T-helper 17 cell (primary cell): ENCODE measurements at regions not wholly inside any gene's neighbourhood (a gene's known extent, or its start where the extent isn't known, plus 50 kb on each side); places are given as distances from the start of the nearest gene placed in this dataset.

Experiments used
- ATAC-seq: fragments of 150-1000 bp; cut with Tn5 transposase; 2 replicates; pipeline ENCODE4 v1.10.0; 2021; ENCODE audit warnings: mild to moderate bottlenecking, moderate library complexity
- DNase-seq, 3 donors: peaks; one replicate each; pipeline versions ENCODE4 v3.0.0 to v3.0.0-alpha.2; 2020 to 2021
- H3K9me3 ChIP-seq: one replicate; pipeline ENCODE4 v1.7.0; 2013; ENCODE audit warnings: low read length, mild to moderate bottlenecking; ENCODE audit not compliant: control insufficient read depth, poor library complexity, severe bottlenecking
- H3K27ac Mint-ChIP-seq: one replicate; pipeline ENCODE4 v1.8.0; 2022; ENCODE audit warnings: mild to moderate bottlenecking, moderate library complexity, mixed read lengths
- H3K27me3 Mint-ChIP-seq: one replicate; pipeline ENCODE4 v1.8.0; 2022; ENCODE audit warnings: mixed read lengths
- H3K36me3 Mint-ChIP-seq: one replicate; pipeline ENCODE4 v1.8.0; 2022; ENCODE audit warnings: low read depth, mixed read lengths
- H3K4me1 Mint-ChIP-seq: one replicate; pipeline ENCODE4 v1.8.0; 2022; ENCODE audit warnings: mild to moderate bottlenecking, mixed read lengths
- H3K4me3 Mint-ChIP-seq: one replicate; pipeline ENCODE4 v1.8.0; 2022; ENCODE audit warnings: mild to moderate bottlenecking, moderate library complexity, mixed read lengths

DNA sequence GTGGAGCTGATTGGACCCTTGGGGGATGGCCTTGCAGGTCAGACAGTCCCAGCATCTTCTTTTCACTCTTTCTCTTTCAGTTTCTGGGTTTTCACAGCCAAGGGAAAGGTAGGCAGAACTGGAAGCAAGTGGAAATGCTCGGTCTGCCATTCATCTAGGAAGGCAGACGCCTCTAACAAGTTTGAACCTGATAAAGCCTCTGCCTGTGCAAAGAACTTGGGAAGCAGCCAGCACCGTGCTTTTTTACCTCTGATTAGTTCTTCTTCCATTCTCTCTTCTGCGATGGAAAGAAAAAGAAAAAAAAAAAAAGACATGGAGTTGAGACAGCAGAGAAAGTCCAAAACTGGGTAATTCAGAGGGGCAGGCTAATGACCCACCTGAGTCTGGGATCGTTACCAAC, 997.8 kb upstream of the EEF2KMT start:
- H3K9me3 ChIP-seq, result no peaks in the 10 kb centered on the region
- no peak for DNase-seq
- ATAC-seq, result no peak
- Mint-ChIP-seq H3K27ac (no peak overlapping the region), H3K36me3 (no peaks in the 10 kb centered on the region), H3K27me3 (no peaks in the 10 kb centered on the region), H3K4me3 (no peak overlapping the region), H3K4me1 (no peaks in the 10 kb centered on the region)

DNA sequence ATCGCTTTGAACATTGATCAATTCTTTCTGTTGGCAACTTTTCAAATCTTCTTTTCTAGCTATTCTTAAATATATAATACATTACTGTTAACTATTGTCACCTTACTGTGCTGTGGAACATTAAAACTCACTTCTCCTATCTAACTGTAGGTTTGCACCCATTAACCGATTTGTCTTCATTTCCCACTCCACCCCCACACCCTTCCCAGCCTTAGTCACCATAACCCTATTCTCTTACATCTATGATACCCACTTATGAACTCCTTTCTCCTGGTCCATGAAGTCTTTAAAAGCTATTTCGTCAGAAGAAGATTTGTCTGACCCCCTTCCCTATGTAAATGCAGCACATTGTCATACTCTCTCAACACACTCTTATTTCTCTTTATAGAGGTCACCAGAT, 993.4 kb upstream of the EEF2KMT start:
- DNase-seq (no peak), ATAC-seq (no peak)
- no peak overlapping the region for H3K4me3 Mint-ChIP-seq
- no peak overlapping the region for H3K27ac Mint-ChIP-seq
- no peaks in the 10 kb centered on the region for H3K36me3 Mint-ChIP-seq
- no peaks in the 10 kb centered on the region for H3K9me3 ChIP-seq
- no peaks in the 10 kb centered on the region for H3K4me1 Mint-ChIP-seq
- no peaks in the 10 kb centered on the region for H3K27me3 Mint-ChIP-seq

DNA sequence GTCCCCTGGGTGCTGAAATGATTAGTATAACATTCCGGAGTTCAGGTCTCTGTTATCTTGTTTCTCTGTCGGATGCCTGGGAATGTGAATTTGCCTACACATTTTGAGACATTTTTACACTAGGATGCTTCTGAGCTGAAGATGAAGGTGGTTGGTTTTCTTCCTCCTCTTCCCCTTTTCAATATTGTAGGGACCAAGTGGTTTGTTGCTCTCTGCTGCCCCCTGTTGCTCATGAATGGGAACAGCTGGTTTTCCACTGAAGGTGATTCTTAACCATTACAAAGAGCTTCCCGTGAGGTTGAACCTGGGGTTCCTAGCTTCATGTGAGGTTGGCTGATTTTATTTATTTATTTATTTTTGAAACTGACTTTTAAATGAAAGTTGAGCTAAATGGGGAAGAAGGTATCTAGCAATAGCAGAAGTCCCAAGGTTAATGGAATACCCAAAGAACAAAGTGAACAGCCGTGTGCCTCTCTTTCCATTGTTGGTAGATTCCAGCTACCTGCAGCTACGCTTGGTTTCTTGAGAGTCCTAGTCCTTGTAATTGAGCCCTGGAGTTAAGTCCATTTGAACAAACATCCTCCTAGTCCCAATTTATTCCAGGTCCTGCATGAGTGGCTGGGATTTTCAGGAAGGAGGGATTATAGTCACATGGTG, 983.9 kb upstream of the EEF2KMT start:
- Mint-ChIP-seq H3K36me3 (no peaks in the 10 kb centered on the region), H3K27ac (no peak overlapping the region), H3K4me1 (no peaks in the 10 kb centered on the region), H3K4me3 (no peak overlapping the region), H3K27me3 (no peaks in the 10 kb centered on the region)
- no peak for ATAC-seq
- no peak for DNase-seq
- peaks cover 2% of the 10 kb centered on the region for H3K9me3 ChIP-seq

DNA sequence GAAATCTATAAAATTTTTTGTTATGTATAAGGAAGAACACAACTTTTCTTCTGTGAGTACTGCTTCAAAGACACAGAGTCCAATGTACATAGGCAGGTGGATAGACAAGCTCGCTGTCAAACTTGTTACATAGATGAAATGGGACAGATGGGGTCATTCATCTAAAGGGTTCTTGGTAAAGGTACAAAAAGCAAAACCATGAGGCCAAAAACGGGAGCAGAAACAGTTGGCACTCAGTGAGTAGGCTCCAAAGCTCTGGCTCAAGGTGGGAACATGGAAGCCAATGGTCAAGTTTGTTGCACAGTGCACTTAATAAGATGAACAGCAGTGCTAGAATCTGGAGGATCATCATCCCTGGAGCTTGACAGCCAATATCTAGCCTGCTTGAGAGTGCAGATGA, 979.0 kb upstream of the EEF2KMT start:
- no peaks in the 10 kb centered on the region for H3K27me3 Mint-ChIP-seq
- no peak for DNase-seq
- H3K36me3 Mint-ChIP-seq, result no peaks in the 10 kb centered on the region
- H3K4me3 Mint-ChIP-seq, result no peak overlapping the region
- no peaks in the 10 kb centered on the region for H3K4me1 Mint-ChIP-seq
- no peak overlapping the region for H3K27ac Mint-ChIP-seq
- ATAC-seq, result no peak
- no peaks in the 10 kb centered on the region for H3K9me3 ChIP-seq

DNA sequence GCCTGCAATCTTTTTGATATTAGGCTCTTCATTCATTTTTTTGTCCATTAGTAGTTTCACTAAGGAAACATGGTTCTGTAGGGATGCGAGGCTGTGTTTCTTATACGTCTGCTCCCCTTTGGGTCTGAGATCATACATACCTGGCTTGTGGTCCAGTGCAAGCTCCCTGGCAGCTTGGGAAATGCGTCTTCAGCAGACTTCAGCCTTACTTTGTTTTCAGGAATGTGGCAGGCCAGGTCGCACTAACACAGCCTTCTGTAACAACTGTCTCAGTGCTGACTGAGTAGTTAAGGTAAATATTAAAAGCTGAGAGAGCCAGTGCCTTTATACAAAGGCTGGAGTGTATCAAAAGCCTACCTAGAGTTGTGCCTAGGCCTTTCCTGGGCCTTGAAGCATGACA, 970.5 kb upstream of the EEF2KMT start:
- no peaks in the 10 kb centered on the region for H3K9me3 ChIP-seq
- no peaks in the 10 kb centered on the region for H3K36me3 Mint-ChIP-seq
- ATAC-seq (no peak), DNase-seq (no peak)
- no peak overlapping the region for H3K4me3 Mint-ChIP-seq
- no peak overlapping the region for H3K27ac Mint-ChIP-seq
- no peaks in the 10 kb centered on the region for H3K27me3 Mint-ChIP-seq
- no peaks in the 10 kb centered on the region for H3K4me1 Mint-ChIP-seq

DNA sequence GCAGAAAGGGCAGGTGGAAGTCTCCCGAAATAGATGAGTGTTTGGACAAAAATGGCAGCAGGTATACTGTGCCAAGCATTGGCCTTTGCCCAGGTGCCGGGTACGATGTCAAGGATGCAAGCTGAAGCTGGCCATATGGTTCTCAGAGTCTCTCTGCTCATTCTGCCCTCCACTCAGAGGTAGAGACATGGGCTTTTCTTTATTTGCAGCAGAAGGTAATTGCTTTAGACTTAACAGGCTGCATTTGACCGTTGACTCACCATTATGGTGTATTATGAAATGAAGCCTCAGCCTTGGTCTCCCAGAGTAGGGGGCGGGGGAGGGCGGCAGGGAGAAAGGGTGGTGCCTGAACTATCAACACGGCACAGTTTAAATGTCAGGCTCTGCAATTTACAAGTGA, 969.1 kb upstream of the EEF2KMT start:
- H3K4me3 Mint-ChIP-seq, result no peak overlapping the region
- no peak for DNase-seq

DNA sequence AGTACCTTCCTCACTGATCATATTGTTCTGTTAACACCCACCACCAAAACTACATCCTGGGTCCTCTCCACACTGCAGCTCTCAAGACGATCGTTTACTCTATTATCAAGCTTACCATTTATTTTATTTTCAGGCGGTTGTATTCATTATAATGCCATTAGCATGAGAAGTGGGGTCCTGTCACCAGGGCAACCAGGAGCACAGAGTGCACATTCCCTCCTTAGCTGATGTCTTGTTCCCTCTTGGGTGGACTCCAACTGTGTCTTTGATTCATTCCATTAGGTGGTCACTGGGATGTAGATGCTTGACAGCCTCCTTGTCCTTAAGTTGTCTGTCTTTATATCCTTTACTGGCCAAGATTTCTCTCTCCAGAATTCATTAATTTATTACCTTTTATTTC, 965.9 kb upstream of the EEF2KMT start:
- Mint-ChIP-seq H3K27ac (no peak overlapping the region), H3K27me3 (no peaks in the 10 kb centered on the region), H3K4me3 (no peak overlapping the region), H3K36me3 (no peaks in the 10 kb centered on the region), H3K4me1 (no peaks in the 10 kb centered on the region)
- DNase-seq (no peak), ATAC-seq (no peak)
- no peaks in the 10 kb centered on the region for H3K9me3 ChIP-seq

More for the DNA sequence above, 969.1 kb upstream of the EEF2KMT start:
- no peaks in the 10 kb centered on the region for H3K4me1 Mint-ChIP-seq
- H3K36me3 Mint-ChIP-seq, result no peaks in the 10 kb centered on the region
- no peak for ATAC-seq
- H3K27ac Mint-ChIP-seq, result no peak overlapping the region
- no peaks in the 10 kb centered on the region for H3K27me3 Mint-ChIP-seq
- H3K9me3 ChIP-seq, result no peaks in the 10 kb centered on the region

DNA sequence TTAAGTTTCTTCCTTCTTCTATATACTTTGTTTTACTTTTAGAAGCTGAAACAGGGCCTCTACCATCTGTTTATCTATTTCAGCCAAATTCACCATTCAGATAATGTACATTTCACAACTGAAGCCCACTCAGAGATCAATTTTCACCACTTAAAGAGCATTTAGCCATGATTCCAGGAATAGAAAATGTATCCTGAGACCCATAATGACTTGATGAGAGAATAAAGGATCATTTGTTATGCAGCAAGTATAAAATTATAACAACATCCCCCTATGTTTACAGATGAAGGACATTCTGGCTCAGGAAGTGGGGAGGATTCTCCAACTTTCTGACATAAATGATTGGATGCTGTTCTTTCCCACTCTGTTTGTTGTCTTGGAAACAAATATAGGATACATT, 962.1 kb upstream of the EEF2KMT start:
- H3K36me3 Mint-ChIP-seq, result no peaks in the 10 kb centered on the region
- H3K4me3 Mint-ChIP-seq, result no peak overlapping the region
- H3K27ac Mint-ChIP-seq, result no peak overlapping the region
- no peak for DNase-seq
- H3K9me3 ChIP-seq, result no peaks in the 10 kb centered on the region
- no peaks in the 10 kb centered on the region for H3K4me1 Mint-ChIP-seq
- H3K27me3 Mint-ChIP-seq, result no peaks in the 10 kb centered on the region
- ATAC-seq, result no peak

DNA sequence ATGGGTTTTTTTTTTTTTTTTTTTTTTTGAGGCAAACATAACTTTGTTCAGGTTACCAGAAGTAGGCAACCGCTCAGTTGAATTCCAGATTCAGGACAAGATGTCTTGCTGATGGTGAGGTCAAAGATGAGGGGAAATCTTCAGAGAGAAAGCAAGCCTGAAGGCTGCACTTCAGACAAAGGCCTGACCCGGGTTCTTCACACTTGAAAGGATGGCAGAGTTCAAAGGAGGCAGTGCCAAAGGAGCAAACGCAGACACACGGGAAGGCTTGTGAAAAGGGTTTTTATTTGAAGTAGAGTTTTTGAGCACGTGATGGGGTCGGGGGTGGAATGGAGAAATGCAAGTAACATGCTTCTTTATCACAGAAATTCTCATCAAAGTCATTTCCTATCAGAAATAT, 960.2 kb upstream of the EEF2KMT start:
- ATAC-seq (no peak), DNase-seq (no peak)
- H3K36me3 Mint-ChIP-seq, result no peaks in the 10 kb centered on the region
- H3K9me3 ChIP-seq, result no peaks in the 10 kb centered on the region
- H3K27ac Mint-ChIP-seq, result no peak overlapping the region
- H3K4me1 Mint-ChIP-seq, result no peaks in the 10 kb centered on the region
- no peaks in the 10 kb centered on the region for H3K27me3 Mint-ChIP-seq
- no peak overlapping the region for H3K4me3 Mint-ChIP-seq

DNA sequence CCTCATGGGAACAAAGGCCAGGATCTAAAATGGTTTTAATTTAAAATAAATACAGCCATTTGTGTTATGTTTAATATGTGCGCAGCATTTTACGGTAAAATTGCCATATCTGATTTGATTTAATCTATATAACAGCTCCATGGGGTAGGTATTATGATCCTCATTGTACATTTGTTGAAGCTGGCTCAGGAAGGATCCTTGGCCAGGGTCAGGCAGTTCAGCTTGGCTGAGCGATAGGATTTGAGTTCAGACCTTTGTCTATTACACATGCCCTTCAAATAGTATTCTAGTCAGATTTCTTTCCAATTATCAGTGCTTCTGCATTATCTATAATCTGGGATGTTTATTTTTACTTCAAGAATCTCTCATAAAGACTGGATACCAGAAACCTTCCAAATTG, 950.4 kb upstream of the EEF2KMT start:
- no peaks in the 10 kb centered on the region for H3K4me1 Mint-ChIP-seq
- ATAC-seq, result no peak

DNA sequence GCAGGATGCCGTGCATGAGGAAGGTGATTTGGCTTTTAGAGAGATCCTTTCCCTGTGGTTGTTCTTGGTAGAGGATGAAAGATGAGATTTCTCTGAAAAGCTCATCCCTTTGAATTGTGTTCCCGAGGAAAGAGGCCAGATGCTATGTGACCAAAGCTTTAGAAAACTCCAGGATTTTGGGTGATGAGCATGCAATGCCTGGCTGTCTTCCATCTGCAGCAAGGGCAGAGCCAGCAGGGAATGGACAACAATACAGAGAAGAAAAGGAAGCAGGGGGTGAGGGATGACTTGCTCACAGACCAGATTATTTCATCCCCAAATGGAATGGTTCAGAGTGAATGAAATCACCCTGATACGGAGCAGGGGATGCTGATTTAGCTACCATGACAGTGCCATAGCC, 949.7 kb upstream of the EEF2KMT start:
- Mint-ChIP-seq H3K36me3 (no peaks in the 10 kb centered on the region), H3K4me3 (no peak overlapping the region), H3K4me1 (no peaks in the 10 kb centered on the region), H3K27ac (no peak overlapping the region), H3K27me3 (no peaks in the 10 kb centered on the region)
- DNase-seq, result no peak
- H3K9me3 ChIP-seq, result peaks cover 2% of the 10 kb centered on the region
- ATAC-seq, result no peak

More for the DNA sequence above, 950.4 kb upstream of the EEF2KMT start:
- DNase-seq, result no peak
- Mint-ChIP-seq H3K4me3 (no peak overlapping the region), H3K27ac (no peak overlapping the region), H3K27me3 (no peaks in the 10 kb centered on the region), H3K36me3 (no peaks in the 10 kb centered on the region)
- no peaks in the 10 kb centered on the region for H3K9me3 ChIP-seq

DNA sequence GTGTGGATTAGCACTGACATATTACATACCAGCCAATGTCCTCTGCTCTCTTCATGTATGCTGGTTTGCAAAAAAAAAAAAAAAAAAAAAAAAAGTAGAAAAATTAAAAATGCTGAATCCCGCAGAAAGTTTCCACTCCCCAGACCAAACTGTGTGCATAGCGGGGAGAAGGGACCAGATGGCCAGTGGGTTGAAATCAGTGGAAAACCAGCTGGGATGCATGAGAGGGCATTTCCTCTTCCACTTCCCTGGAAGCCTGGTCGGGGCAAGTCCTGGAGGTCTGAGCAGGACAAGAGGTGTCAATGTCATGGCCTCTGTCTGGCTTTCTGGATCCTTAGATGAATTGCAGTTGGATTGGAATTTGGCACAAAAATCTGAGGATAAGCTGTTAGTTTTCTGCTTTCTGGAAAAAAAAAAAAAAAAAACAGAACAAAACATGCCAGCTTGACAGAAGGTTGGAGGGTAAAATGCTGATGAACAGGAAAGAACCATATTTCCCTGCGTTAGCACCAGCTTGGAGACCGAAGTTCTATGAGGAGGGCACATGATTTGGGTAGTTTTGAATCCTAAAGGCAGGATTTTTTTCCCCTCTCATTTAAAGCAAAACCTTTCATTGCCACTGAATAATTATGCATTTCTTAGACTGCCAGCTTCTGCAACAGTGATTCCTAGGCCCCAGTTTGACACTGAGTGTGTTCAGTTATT, 941.5 kb upstream of the EEF2KMT start:
- no peak for DNase-seq
- H3K27ac Mint-ChIP-seq, result no peak overlapping the region
- no peaks in the 10 kb centered on the region for H3K4me1 Mint-ChIP-seq
- H3K9me3 ChIP-seq, result peaks cover 2% of the 10 kb centered on the region
- H3K27me3 Mint-ChIP-seq, result no peaks in the 10 kb centered on the region
- H3K36me3 Mint-ChIP-seq, result no peaks in the 10 kb centered on the region
- no peak overlapping the region for H3K4me3 Mint-ChIP-seq
- ATAC-seq, result no peak

DNA sequence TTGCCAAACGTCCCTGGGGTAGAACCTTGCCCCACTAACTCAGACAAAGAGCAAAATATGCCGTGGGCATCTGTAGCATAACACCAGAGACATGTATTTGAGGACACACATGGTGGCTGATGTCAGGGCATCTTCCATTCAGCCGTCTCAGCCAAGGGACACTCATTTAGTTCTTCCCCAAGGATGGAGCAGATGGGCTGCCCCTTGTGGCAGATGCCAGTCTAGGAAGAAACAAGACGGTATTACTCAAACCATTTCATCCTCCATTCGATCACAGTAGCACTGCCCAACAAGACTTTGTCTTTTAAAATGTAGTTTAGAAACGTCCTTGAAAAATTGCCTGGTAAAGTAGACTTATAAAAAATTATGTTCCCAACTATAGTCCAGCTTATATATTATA, 937.6 kb upstream of the EEF2KMT start:
- H3K27me3 Mint-ChIP-seq, result no peaks in the 10 kb centered on the region
- DNase-seq (no peak), ATAC-seq (no peak)
- no peak overlapping the region for H3K4me3 Mint-ChIP-seq
- no peak overlapping the region for H3K27ac Mint-ChIP-seq
- H3K36me3 Mint-ChIP-seq, result no peaks in the 10 kb centered on the region
- no peaks in the 10 kb centered on the region for H3K9me3 ChIP-seq
- H3K4me1 Mint-ChIP-seq, result no peaks in the 10 kb centered on the region

DNA sequence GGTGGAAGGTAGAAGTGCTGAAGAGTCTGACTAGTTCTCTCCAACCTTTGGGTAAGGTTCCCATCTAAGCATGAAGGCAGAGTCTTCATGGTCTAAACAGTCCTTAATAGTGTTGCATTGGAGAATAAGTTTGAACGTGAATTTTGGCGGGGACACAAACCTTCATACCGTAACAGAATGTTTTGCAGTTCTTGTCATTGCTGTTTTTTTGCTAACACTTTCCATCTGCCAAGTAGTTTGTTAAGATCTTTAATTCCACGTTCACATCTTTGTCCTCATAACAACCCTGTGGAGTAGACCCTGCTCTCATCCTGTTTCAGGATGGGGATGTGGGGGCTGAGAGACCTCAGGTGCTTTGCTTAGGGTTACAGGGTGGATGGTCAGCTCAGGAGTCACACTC, 936.9 kb upstream of the EEF2KMT start:
- no peak for DNase-seq
- no peaks in the 10 kb centered on the region for H3K9me3 ChIP-seq
- Mint-ChIP-seq H3K27ac (no peak overlapping the region), H3K27me3 (no peaks in the 10 kb centered on the region), H3K4me3 (no peak overlapping the region), H3K36me3 (no peaks in the 10 kb centered on the region), H3K4me1 (no peaks in the 10 kb centered on the region)
- no peak for ATAC-seq
